ENCODE measurements at regions not wholly inside any gene's neighbourhood (a gene's known extent, or its start where the extent isn't known, plus 50 kb on each side); places are given as distances from the start of the nearest gene placed in this dataset.

- peak overlapping the region; percentile 97 for H3K27ac ChIP-seq (ENCODE audit: low read depth, low read length, poor library complexity, severe bottlenecking)
- CTCF ChIA-PET, result interaction anchor here (0.6 to 1.7 kb wide), 2 partner anchors 10 to 457 kb away, joined by 3 to 9 read pairs; partner anchors contain the start of gene MAX
- BruUV-seq (replicated peaks), result no TSS peak
- peaks cover 38% of the 10 kb centered on the region for H3K4me1 ChIP-seq (ENCODE audit: insufficient read depth, low read length, poor library complexity, severe bottlenecking)
- POLR2A ChIA-PET (ENCODE audit: low non-redundant PET), result no interaction called here
- TF ChIP-seq EZH2 (IDR thresholded peaks at IDR 0.05; ENCODE audit: borderline replicate concordance, low read depth, low read length, poor library complexity, severe bottlenecking) (no peak), CTCF (conservative IDR thresholded peaks at IDR 0.05; ENCODE audit: low read depth, low read length) (no peak)
- DNase-seq (ENCODE audit: low spot score), result peak; percentile 65
- H3K27me3 ChIP-seq (replicated peaks; ENCODE audit: insufficient read depth, low read depth, low read length, poor library complexity), result no peaks in the 10 kb centered on the region
- no peak overlapping the region for H3K4me3 ChIP-seq (ENCODE audit: low read depth, low read length, poor library complexity, severe bottlenecking)
- intact Hi-C loops (cut with micrococcal nuclease; ENCODE audit: unreplicated experiment), result no loop called here
- no peaks in the 10 kb centered on the region for H3K9me3 ChIP-seq (ENCODE audit: low read depth, low read length, poor library complexity, severe bottlenecking)
- H3K36me3 ChIP-seq (ENCODE audit: insufficient read depth, low read length, poor library complexity, severe bottlenecking), result no peaks in the 10 kb centered on the region
Observed at GRCh38 chr14:64646103-64646502, 58.1 kb upstream of the PLEKHG3 start.

DNA sequence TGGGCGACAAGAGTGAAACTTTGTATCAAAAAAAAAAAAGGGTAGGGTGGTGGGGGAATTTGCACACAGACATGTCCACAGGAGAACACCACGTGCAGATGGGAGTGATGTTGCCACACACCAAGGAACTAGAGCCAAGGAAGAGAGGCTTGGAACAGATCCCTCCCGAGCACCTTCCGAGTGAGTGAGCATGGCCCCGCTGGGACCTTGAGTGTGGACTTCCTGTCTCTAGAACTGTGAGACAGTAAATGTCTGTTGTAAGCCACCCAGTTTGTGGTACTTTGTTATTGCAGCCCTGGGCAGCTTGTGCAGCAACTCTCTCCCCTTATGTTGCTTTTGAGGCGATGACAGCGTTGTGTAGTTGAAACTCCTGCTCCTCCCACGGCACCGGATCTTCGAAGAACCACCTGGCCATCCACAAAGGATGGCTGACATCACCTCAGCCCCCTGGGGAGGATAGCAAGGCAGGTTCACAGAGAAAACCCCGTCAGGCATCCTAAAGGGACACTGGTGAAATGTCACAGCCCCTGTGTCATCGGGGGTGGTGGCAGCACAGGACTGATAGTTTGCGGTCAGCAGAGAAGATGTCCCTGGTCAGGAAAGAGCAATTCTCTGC lies 54.7 kb upstream of the PLEKHG3 start:
- TF ChIP-seq EZH2 (IDR thresholded peaks at IDR 0.05; ENCODE audit: borderline replicate concordance, low read depth, low read length, poor library complexity, severe bottlenecking) (no peak), CTCF (conservative IDR thresholded peaks at IDR 0.05; ENCODE audit: low read depth, low read length) (no peak)
- POLR2A ChIA-PET (ENCODE audit: low non-redundant PET), result no interaction called here
- Histone ChIP-seq H3K4me1 (ENCODE audit: insufficient read depth, low read length, poor library complexity, severe bottlenecking) (peaks cover 35% of the 10 kb centered on the region), H3K4me3 (ENCODE audit: low read depth, low read length, poor library complexity, severe bottlenecking) (no peak overlapping the region), H3K36me3 (ENCODE audit: insufficient read depth, low read length, poor library complexity, severe bottlenecking) (no peaks in the 10 kb centered on the region), H3K27me3 (replicated peaks; ENCODE audit: insufficient read depth, low read depth, low read length, poor library complexity) (no peaks in the 10 kb centered on the region), H3K9me3 (ENCODE audit: low read depth, low read length, poor library complexity, severe bottlenecking) (no peaks in the 10 kb centered on the region), H3K27ac (ENCODE audit: low read depth, low read length, poor library complexity, severe bottlenecking) (no peak overlapping the region)
- DNase-seq (ENCODE audit: low spot score), result peak; percentile 85
- CTCF ChIA-PET, result no interaction called here
- intact Hi-C loops (cut with micrococcal nuclease; ENCODE audit: unreplicated experiment), result no loop called here
- BruUV-seq (replicated peaks), result no TSS peak

GRCh38 chr14:64653900-64654245 lies 50.4 kb upstream of the PLEKHG3 start:
- intact Hi-C loops (cut with micrococcal nuclease; ENCODE audit: unreplicated experiment), result no loop called here
- Histone ChIP-seq H3K36me3 (ENCODE audit: insufficient read depth, low read length, poor library complexity, severe bottlenecking) (no peaks in the 10 kb centered on the region), H3K27me3 (replicated peaks; ENCODE audit: insufficient read depth, low read depth, low read length, poor library complexity) (no peaks in the 10 kb centered on the region), H3K4me1 (ENCODE audit: insufficient read depth, low read length, poor library complexity, severe bottlenecking) (peaks cover 9% of the 10 kb centered on the region), H3K9me3 (ENCODE audit: low read depth, low read length, poor library complexity, severe bottlenecking) (no peaks in the 10 kb centered on the region), H3K4me3 (ENCODE audit: low read depth, low read length, poor library complexity, severe bottlenecking) (no peak overlapping the region), H3K27ac (ENCODE audit: low read depth, low read length, poor library complexity, severe bottlenecking) (no peak overlapping the region)
- ChIA-PET POLR2A (ENCODE audit: low non-redundant PET) (no interaction called here), CTCF (no interaction called here)
- BruUV-seq (replicated peaks), result no TSS peak
- DNase-seq (ENCODE audit: low spot score), result no peak
- TF ChIP-seq CTCF (conservative IDR thresholded peaks at IDR 0.05; ENCODE audit: low read depth, low read length), result no peak
- TF ChIP-seq EZH2 (IDR thresholded peaks at IDR 0.05; ENCODE audit: borderline replicate concordance, low read depth, low read length, poor library complexity, severe bottlenecking), result no peak

All from A673 (cell line).